ENCODE measurements at regions not wholly inside any gene's neighbourhood (a gene's known extent, or its start where the extent isn't known, plus 50 kb on each side); places are given as distances from the start of the nearest gene placed in this dataset.

DNA sequence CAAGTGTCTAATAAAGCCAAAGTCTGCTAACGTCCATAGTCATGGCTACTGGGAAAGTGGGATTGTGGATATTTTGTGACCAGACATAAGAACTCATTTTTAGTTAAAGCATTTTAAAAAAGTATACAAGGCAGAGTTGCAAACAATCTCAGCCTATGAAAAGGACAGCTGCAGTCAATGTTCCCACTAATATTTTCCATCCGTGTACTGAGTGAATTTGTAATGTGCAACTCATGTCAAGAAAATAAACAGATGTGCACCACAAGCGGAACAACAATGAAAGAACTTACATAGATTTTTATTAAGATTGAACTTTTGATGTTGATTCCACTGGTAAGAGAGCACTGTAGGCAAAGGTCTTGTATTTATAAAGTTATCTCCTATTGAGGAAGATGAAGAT, 231.3 kb upstream of the SEMA6D start:
- TF ChIP-seq, protein P1, sequence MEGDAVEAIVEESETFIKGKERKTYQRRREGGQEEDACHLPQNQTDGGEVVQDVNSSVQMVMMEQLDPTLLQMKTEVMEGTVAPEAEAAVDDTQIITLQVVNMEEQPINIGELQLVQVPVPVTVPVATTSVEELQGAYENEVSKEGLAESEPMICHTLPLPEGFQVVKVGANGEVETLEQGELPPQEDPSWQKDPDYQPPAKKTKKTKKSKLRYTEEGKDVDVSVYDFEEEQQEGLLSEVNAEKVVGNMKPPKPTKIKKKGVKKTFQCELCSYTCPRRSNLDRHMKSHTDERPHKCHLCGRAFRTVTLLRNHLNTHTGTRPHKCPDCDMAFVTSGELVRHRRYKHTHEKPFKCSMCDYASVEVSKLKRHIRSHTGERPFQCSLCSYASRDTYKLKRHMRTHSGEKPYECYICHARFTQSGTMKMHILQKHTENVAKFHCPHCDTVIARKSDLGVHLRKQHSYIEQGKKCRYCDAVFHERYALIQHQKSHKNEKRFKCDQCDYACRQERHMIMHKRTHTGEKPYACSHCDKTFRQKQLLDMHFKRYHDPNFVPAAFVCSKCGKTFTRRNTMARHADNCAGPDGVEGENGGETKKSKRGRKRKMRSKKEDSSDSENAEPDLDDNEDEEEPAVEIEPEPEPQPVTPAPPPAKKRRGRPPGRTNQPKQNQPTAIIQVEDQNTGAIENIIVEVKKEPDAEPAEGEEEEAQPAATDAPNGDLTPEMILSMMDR (conservative IDR thresholded peaks at IDR 0.05; ENCODE audit: low read depth, low read length) = no peak
- no peak for TF ChIP-seq CHD1 (IDR thresholded peaks at IDR 0.05; ENCODE audit: low read depth, low read length)
- no peak for TF ChIP-seq POLR2A (IDR thresholded peaks at IDR 0.05; ENCODE audit: low read depth, low read length)

Data from IMR-90 (cell line).